ENCODE measurements at regions not wholly inside any gene's neighbourhood (a gene's known extent, or its start where the extent isn't known, plus 50 kb on each side); places are given as distances from the start of the nearest gene placed in this dataset.

DNA sequence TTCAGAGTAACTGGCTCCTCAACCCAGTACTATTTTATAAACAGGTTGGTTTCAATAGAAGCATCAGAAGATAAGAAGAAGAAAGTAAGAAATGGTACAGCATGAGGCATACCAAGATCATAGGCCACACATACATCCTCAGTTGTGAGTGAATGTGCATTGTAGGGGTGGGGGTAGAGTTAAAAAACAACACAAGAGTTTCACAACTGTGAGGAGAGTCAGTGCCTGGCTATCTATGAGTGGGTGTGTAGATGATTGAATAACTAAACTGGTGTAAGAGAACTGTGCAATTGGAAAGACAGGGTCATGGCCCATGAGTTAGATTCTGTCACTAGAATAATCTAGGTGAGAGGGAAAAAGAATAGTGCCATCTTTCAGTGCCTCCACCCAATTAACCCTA is 748.2 kb upstream of the ACVR2A start:
- TF ChIP-seq, protein P1, sequence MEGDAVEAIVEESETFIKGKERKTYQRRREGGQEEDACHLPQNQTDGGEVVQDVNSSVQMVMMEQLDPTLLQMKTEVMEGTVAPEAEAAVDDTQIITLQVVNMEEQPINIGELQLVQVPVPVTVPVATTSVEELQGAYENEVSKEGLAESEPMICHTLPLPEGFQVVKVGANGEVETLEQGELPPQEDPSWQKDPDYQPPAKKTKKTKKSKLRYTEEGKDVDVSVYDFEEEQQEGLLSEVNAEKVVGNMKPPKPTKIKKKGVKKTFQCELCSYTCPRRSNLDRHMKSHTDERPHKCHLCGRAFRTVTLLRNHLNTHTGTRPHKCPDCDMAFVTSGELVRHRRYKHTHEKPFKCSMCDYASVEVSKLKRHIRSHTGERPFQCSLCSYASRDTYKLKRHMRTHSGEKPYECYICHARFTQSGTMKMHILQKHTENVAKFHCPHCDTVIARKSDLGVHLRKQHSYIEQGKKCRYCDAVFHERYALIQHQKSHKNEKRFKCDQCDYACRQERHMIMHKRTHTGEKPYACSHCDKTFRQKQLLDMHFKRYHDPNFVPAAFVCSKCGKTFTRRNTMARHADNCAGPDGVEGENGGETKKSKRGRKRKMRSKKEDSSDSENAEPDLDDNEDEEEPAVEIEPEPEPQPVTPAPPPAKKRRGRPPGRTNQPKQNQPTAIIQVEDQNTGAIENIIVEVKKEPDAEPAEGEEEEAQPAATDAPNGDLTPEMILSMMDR (IDR thresholded peaks at IDR 0.05), result no peak
- TF ChIP-seq POLR2A (IDR thresholded peaks at IDR 0.05), result no peak

All from Peyer's patch (tissue), 4 donors.